HG03460 (cell line): ENCODE measurements at regions not wholly inside any gene's neighbourhood (a gene's known extent, or its start where the extent isn't known, plus 50 kb on each side); places are given as distances from the start of the nearest gene placed in this dataset.

Source experiments
- ATAC-seq: cut with Tn5 transposase; IDR thresholded peaks from one replicate; pipeline ENCODE4 v1.9.1; 2021; ENCODE audit not compliant: unreplicated experiment

GRCh38 chr6:21949211-21949801 lies 347.5 kb downstream of the PRL start:
- no peak for ATAC-seq

GRCh38 chr6:21952367-21952766 lies 344.5 kb downstream of the PRL start:
- no peak for ATAC-seq

GRCh38 chr6:21953831-21954801 lies 342.7 kb downstream of the PRL start:
- no peak for ATAC-seq

- ATAC-seq = no peak
These were observed 341.7 kb downstream of the PRL start for GRCh38 chr6:21955053-21955595.

- ATAC-seq = no peak
These were observed 340.9 kb downstream of the PRL start for GRCh38 chr6:21955951-21956350.

GRCh38 chr6:21958428-21958827 lies 338.4 kb downstream of the PRL start:
- no peak for ATAC-seq

- no peak for ATAC-seq
These were observed 335.6 kb downstream of the PRL start for GRCh38 chr6:21961226-21961625.

GRCh38 chr6:21965016-21965415 lies 331.8 kb downstream of the PRL start:
- ATAC-seq = no peak

- ATAC-seq = no peak
These were observed 330.8 kb downstream of the PRL start for GRCh38 chr6:21965953-21966539.

- no peak for ATAC-seq
These were observed 329.5 kb downstream of the PRL start for GRCh38 chr6:21967056-21967974.

- no peak for ATAC-seq
These were observed 328.4 kb downstream of the PRL start for GRCh38 chr6:21968411-21968810.

- ATAC-seq = no peak
These were observed 327.6 kb downstream of the PRL start for GRCh38 chr6:21969192-21969591.

GRCh38 chr6:21970569-21971300 lies 326.1 kb downstream of the PRL start:
- ATAC-seq = no peak

GRCh38 chr6:21971541-21971940 lies 325.3 kb downstream of the PRL start:
- ATAC-seq = no peak

GRCh38 chr6:21972516-21972915 lies 324.3 kb downstream of the PRL start:
- ATAC-seq = no peak

GRCh38 chr6:21977346-21977745 lies 319.5 kb downstream of the PRL start:
- ATAC-seq = no peak

GRCh38 chr6:21981235-21981833 lies 315.5 kb downstream of the PRL start:
- no peak for ATAC-seq

GRCh38 chr6:21984135-21984534 lies 312.7 kb downstream of the PRL start:
- ATAC-seq = no peak

- ATAC-seq = no peak
These were observed 312.3 kb downstream of the PRL start for GRCh38 chr6:21984561-21984960.

- ATAC-seq = no peak
These were observed 310.9 kb downstream of the PRL start for GRCh38 chr6:21985904-21986303.
